Activated CD4-positive, alpha-beta T cell treated with anti-CD3 and anti-CD28 coated beads, Interleukin-2, amount 10 ng/mL, durations not matched to agents 7 days and 5 days (primary cell): ENCODE measurements at regions not wholly inside any gene's neighbourhood (a gene's known extent, or its start where the extent isn't known, plus 50 kb on each side); places are given as distances from the start of the nearest gene placed in this dataset.

ENCODE experiments used
- CTCF ChIA-PET: fragments of 350-600 bp; sonication (Branson Sonifier 250); formaldehyde crosslinking; loops from one replicate; lab custom pipeline; 2021; ENCODE audit warnings: antibody characterized with exemption; lab: Charles Lee
- POLR2A ChIA-PET: fragments of 350-600 bp; sonication (Branson Sonifier 250); formaldehyde crosslinking; loops from one replicate; lab custom pipeline; 2021; ENCODE audit warnings: antibody characterized with exemption; lab: Charles Lee
- DNase-seq: peaks from one replicate; pipeline ENCODE4 v3.0.0-alpha.2; 2020
- H3K27ac Mint-ChIP-seq: one replicate; pipeline ENCODE4 v1.8.0; 2021; ENCODE audit warnings: mild to moderate bottlenecking, moderate library complexity, mixed read lengths
- H3K27me3 Mint-ChIP-seq: one replicate; pipeline ENCODE4 v1.8.0; 2021; ENCODE audit warnings: mixed read lengths
- H3K36me3 Mint-ChIP-seq: one replicate; pipeline ENCODE4 v1.8.0; 2021; ENCODE audit warnings: low read depth, mixed read lengths
- H3K4me1 Mint-ChIP-seq: one replicate; pipeline ENCODE4 v1.8.0; 2021; ENCODE audit warnings: mixed read lengths
- H3K4me3 Mint-ChIP-seq: one replicate; pipeline ENCODE4 v1.8.0; 2021; ENCODE audit warnings: mild to moderate bottlenecking, moderate library complexity, mixed read lengths
- H3K9me3 Mint-ChIP-seq: one replicate; pipeline ENCODE4 v1.8.0; 2021; ENCODE audit warnings: mixed read lengths

DNA sequence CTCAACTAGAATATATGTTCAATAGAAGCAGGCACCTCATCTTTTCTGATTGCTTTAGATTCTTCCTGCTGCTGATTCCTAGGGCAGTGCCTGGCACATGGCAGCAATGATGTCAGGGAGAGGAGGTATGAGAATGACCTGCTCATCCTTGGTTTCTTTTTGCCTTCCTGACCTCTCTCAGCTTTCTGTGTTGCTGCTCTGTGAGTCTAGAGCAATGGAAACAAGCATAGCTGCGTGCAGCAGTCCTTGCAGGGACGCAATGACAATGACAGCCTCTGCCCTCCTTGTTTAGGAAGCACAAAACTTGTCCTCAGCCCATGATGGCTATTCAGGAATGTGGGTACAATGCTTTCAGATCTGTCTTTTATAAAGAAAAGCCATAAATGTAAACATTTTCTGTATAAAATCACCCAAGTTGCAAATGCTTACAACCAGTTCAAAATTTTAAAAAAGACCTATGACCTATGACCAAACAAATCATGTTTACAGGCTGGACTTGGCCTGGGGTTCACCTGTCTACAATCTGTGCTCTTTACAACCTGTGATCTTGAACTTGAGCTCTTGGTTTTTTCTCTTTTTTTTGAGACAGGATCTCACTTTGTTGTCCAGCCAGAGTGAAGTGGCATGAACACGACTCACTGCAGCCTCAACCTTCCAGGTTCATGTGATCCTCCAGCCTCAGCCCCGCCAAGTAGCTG, 549.4 kb upstream of the ATP2B1 start:
- Mint-ChIP-seq H3K36me3 (no peaks in the 10 kb centered on the region), H3K27ac (no peak overlapping the region), H3K4me3 (no peak overlapping the region), H3K27me3 (peaks cover 6% of the 10 kb centered on the region), H3K4me1 (peaks cover 10% of the 10 kb centered on the region), H3K9me3 (no peaks in the 10 kb centered on the region)
- POLR2A ChIA-PET: no interaction called here
- CTCF ChIA-PET: interaction anchor here (0.6 to 1.1 kb wide), 2 partner anchors 14 to 53 kb away, joined by 3 to 4 read pairs; no protein-coding TSS in a partner anchor
- no peak for DNase-seq

GRCh38 chr12:90254796-90255195, 546.2 kb upstream of the ATP2B1 start:
- Mint-ChIP-seq H3K27ac (no peak overlapping the region), H3K4me3 (no peak overlapping the region), H3K9me3 (no peaks in the 10 kb centered on the region), H3K36me3 (no peaks in the 10 kb centered on the region), H3K4me1 (peaks cover 10% of the 10 kb centered on the region), H3K27me3 (no peaks in the 10 kb centered on the region)
- no peak for DNase-seq
- ChIA-PET POLR2A (no interaction called here), CTCF (no interaction called here)

DNA sequence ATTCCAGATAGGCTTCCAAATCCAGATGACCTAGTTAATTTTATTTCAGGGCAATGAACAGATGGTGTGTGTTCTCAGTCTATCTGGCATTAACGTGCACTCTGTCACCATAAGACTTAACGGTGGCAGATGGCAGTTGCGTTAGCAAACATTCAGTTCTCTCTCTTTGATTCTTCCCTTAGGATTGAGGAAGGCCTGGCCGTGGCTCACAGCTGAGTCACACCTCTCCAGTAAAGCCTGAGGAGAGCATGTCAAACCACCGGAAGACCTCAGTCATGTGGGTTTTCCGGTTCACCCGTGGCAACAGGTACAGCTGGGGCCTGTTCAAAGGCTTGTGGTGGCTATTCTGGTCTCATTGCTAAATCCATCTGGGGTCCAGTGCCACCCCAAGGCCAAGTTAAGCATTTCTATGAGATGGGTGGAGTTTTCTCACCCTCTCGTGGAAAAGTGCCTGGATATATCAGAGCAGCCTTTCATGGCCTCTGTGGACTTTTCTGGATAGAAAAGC, 545.1 kb upstream of the ATP2B1 start:
- DNase-seq: peak; percentile 41
- no peaks in the 10 kb centered on the region for H3K9me3 Mint-ChIP-seq
- H3K4me1 Mint-ChIP-seq: peaks cover 10% of the 10 kb centered on the region
- H3K27me3 Mint-ChIP-seq: peaks cover 6% of the 10 kb centered on the region
- H3K36me3 Mint-ChIP-seq: no peaks in the 10 kb centered on the region
- POLR2A ChIA-PET: no interaction called here
- CTCF ChIA-PET: no interaction called here
- no peak overlapping the region for H3K4me3 Mint-ChIP-seq
- H3K27ac Mint-ChIP-seq: peak overlapping the region; percentile 31

- no peak overlapping the region for H3K4me3 Mint-ChIP-seq
- H3K27ac Mint-ChIP-seq: no peak overlapping the region
- peaks cover 7% of the 10 kb centered on the region for H3K27me3 Mint-ChIP-seq
- no peak for DNase-seq
- no peaks in the 10 kb centered on the region for H3K36me3 Mint-ChIP-seq
- H3K9me3 Mint-ChIP-seq: no peaks in the 10 kb centered on the region
- POLR2A ChIA-PET: no interaction called here
- H3K4me1 Mint-ChIP-seq: peaks cover 10% of the 10 kb centered on the region
- CTCF ChIA-PET: no interaction called here
These were observed 544.5 kb upstream of the ATP2B1 start for GRCh38 chr12:90253136-90253535.

GRCh38 chr12:90250766-90251165, 542.1 kb upstream of the ATP2B1 start:
- DNase-seq: no peak
- Mint-ChIP-seq H3K4me3 (no peak overlapping the region), H3K9me3 (no peaks in the 10 kb centered on the region), H3K27me3 (peaks cover 12% of the 10 kb centered on the region), H3K4me1 (peaks cover 10% of the 10 kb centered on the region), H3K36me3 (no peaks in the 10 kb centered on the region), H3K27ac (no peak overlapping the region)
- POLR2A ChIA-PET: no interaction called here
- CTCF ChIA-PET: no interaction called here

DNA sequence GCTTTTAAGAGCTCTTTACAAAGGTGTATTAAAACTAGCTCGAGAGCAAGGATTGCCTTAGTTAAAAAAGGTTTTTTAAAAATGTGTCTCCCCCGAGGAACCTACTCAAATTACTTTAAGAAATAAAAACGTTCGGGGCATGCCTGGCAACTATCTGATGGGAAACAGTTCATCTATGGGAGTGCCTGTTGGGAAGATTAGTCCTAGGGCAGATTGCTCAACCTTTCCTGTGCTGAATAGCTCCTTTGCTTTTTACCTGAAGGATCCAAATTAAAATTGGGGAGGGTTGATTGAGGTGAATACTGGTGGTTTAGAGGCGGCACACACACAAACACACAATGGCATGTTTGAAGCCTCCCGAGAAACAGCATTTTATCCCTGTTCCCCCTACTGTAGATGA, 541.4 kb upstream of the ATP2B1 start:
- H3K27me3 Mint-ChIP-seq: peaks cover 12% of the 10 kb centered on the region
- CTCF ChIA-PET: no interaction called here

GRCh38 chr12:90246688-90247087, 538.0 kb upstream of the ATP2B1 start:
- no peaks in the 10 kb centered on the region for H3K36me3 Mint-ChIP-seq
- POLR2A ChIA-PET: no interaction called here
- peaks cover 12% of the 10 kb centered on the region for H3K27me3 Mint-ChIP-seq
- no peak overlapping the region for H3K27ac Mint-ChIP-seq
- CTCF ChIA-PET: no interaction called here
- no peak overlapping the region for H3K4me3 Mint-ChIP-seq
- no peak for DNase-seq
- no peaks in the 10 kb centered on the region for H3K9me3 Mint-ChIP-seq
- no peaks in the 10 kb centered on the region for H3K4me1 Mint-ChIP-seq

More for the DNA sequence above, 541.4 kb upstream of the ATP2B1 start:
- Mint-ChIP-seq H3K9me3 (no peaks in the 10 kb centered on the region), H3K36me3 (no peaks in the 10 kb centered on the region), H3K4me3 (no peak overlapping the region), H3K27ac (no peak overlapping the region), H3K4me1 (peaks cover 10% of the 10 kb centered on the region)
- DNase-seq: no peak
- POLR2A ChIA-PET: no interaction called here

- Mint-ChIP-seq H3K4me1 (no peaks in the 10 kb centered on the region), H3K27me3 (peaks cover 12% of the 10 kb centered on the region)
- POLR2A ChIA-PET: no interaction called here
These were observed 536.8 kb upstream of the ATP2B1 start for GRCh38 chr12:90245391-90245790.

DNA sequence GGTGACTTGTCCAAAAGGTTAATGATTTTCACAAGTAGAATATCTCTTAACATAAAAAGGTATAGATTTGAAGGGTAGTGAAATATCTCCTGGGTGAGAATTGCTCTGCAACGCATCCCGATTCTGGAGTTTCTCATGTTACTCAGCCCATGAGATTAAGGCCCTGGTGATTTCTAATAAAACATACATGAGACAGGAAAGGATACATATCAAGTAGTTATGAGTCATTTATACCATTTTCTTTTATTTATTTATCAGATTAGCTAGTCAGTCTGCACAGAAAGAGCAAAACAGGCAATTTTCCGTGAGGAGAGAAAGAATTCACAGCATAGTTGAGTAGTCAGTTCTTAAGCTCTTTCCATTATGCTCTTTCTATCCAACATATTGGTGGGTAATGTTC, 535.6 kb upstream of the ATP2B1 start:
- no peak for DNase-seq
- Mint-ChIP-seq H3K4me1 (no peaks in the 10 kb centered on the region), H3K36me3 (no peaks in the 10 kb centered on the region), H3K27ac (no peak overlapping the region), H3K4me3 (no peak overlapping the region), H3K9me3 (no peaks in the 10 kb centered on the region), H3K27me3 (peaks cover 11% of the 10 kb centered on the region)
- ChIA-PET POLR2A (no interaction called here), CTCF (no interaction called here)

More at GRCh38 chr12:90245391-90245790, 536.8 kb upstream of the ATP2B1 start:
- Mint-ChIP-seq H3K9me3 (no peaks in the 10 kb centered on the region), H3K27ac (no peak overlapping the region), H3K4me3 (no peak overlapping the region), H3K36me3 (no peaks in the 10 kb centered on the region)
- CTCF ChIA-PET: interaction anchor here (0.6 kb wide), 1 partner anchor 11 kb away, joined by 3 read pairs; no protein-coding TSS in a partner anchor
- DNase-seq: no peak

GRCh38 chr12:90243211-90243610, 534.6 kb upstream of the ATP2B1 start:
- Mint-ChIP-seq H3K9me3 (no peaks in the 10 kb centered on the region), H3K27me3 (peaks cover 5% of the 10 kb centered on the region), H3K4me3 (no peak overlapping the region), H3K4me1 (no peaks in the 10 kb centered on the region), H3K36me3 (no peaks in the 10 kb centered on the region), H3K27ac (no peak overlapping the region)
- DNase-seq: no peak
- ChIA-PET POLR2A (no interaction called here), CTCF (no interaction called here)

DNA sequence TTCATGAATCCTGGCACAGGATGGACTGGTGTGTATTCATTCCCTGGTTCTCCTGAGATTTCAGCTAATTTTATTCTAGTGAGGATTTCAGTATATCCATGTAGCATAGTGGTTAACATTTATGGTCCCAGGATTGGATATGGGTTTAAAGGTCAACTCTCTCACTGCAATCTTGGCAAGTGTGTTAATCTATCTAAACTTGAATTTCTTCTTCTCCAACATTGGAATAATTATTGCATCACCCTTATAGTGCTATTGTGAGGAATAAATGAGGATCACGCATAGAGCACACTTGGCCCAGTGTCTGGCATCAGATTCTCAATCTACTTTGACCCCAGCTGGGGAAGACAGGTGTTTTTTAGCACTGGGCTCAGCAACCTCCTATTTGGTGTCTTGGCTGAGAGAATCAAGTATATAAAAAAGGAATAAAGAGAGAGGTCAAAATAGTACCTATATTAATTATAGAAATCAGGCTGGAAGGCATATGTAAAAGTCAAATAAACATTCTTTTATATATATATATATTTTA, 531.2 kb upstream of the ATP2B1 start:
- no peaks in the 10 kb centered on the region for H3K27me3 Mint-ChIP-seq
- POLR2A ChIA-PET: no interaction called here
- no peak overlapping the region for H3K27ac Mint-ChIP-seq
- no peaks in the 10 kb centered on the region for H3K4me1 Mint-ChIP-seq
- H3K36me3 Mint-ChIP-seq: no peaks in the 10 kb centered on the region
- no peak for DNase-seq
- no peaks in the 10 kb centered on the region for H3K9me3 Mint-ChIP-seq
- no peak overlapping the region for H3K4me3 Mint-ChIP-seq
- CTCF ChIA-PET: no interaction called here

GRCh38 chr12:90238663-90239271, 530.1 kb upstream of the ATP2B1 start:
- Mint-ChIP-seq H3K4me1 (no peaks in the 10 kb centered on the region), H3K27me3 (no peaks in the 10 kb centered on the region), H3K9me3 (no peaks in the 10 kb centered on the region), H3K27ac (no peak overlapping the region), H3K4me3 (no peak overlapping the region), H3K36me3 (no peaks in the 10 kb centered on the region)
- CTCF ChIA-PET: no interaction called here
- DNase-seq: no peak
- POLR2A ChIA-PET: no interaction called here

- ChIA-PET CTCF (no interaction called here), POLR2A (no interaction called here)
- Mint-ChIP-seq H3K36me3 (no peaks in the 10 kb centered on the region), H3K4me3 (no peak overlapping the region), H3K9me3 (no peaks in the 10 kb centered on the region), H3K27me3 (no peaks in the 10 kb centered on the region), H3K27ac (no peak overlapping the region), H3K4me1 (no peaks in the 10 kb centered on the region)
- no peak for DNase-seq
These were observed 529.2 kb upstream of the ATP2B1 start for GRCh38 chr12:90237841-90238240.
